Panc1 (cell line): ENCODE measurements at regions not wholly inside any gene's neighbourhood (a gene's known extent, or its start where the extent isn't known, plus 50 kb on each side); places are given as distances from the start of the nearest gene placed in this dataset.

Source experiments
- POLR2AphosphoS5 ChIP-seq: IDR thresholded peaks from 2 replicates; pipeline ENCODE4 v1.6.1; 2012; ENCODE audit warnings: mild to moderate bottlenecking, low read depth, low read length, moderate library complexity
- TF ChIP-seq, protein P1 (sequence below): fragments of 450-650 bp; IDR thresholded peaks from 2 replicates; pipeline ENCODE4 v1.5.1; 2017; ENCODE audit warnings: mild to moderate bottlenecking
- TF ChIP-seq, protein P2 (sequence below), 2 experiments: IDR thresholded peaks; 2 replicates each; pipeline ENCODE4 v1.6.1; 2011 to 2012; ENCODE audit warnings: low read depth in 2 of 2, control low read depth in 1 of 2, low read length in 1 of 2, mild to moderate bottlenecking in 1 of 2, moderate library complexity in 1 of 2; ENCODE audit not compliant: insufficient read depth in 1 of 2

DNA sequence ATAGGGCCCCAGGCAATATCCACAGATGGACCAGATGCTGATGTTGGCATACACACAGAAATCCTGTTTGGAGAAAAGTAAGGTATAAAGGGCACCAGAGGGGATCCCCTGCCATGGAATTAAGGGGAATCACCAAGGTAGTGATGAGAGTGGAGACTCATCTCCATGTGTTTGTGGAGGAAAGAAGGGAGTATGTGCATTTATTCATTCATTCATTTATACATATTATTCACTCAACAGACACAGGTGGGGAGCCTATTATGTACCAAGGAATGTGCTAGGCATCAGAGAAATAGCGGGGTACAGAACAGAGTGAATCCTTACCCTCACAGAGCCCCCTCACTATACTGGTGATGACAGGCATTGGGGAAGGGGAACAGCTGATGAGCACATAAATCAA lies 116.8 kb upstream of the IL12B start:
- TF ChIP-seq, protein P1, sequence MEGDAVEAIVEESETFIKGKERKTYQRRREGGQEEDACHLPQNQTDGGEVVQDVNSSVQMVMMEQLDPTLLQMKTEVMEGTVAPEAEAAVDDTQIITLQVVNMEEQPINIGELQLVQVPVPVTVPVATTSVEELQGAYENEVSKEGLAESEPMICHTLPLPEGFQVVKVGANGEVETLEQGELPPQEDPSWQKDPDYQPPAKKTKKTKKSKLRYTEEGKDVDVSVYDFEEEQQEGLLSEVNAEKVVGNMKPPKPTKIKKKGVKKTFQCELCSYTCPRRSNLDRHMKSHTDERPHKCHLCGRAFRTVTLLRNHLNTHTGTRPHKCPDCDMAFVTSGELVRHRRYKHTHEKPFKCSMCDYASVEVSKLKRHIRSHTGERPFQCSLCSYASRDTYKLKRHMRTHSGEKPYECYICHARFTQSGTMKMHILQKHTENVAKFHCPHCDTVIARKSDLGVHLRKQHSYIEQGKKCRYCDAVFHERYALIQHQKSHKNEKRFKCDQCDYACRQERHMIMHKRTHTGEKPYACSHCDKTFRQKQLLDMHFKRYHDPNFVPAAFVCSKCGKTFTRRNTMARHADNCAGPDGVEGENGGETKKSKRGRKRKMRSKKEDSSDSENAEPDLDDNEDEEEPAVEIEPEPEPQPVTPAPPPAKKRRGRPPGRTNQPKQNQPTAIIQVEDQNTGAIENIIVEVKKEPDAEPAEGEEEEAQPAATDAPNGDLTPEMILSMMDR: no peak
- TF ChIP-seq POLR2AphosphoS5: no peak
- TF ChIP-seq, protein P2, sequence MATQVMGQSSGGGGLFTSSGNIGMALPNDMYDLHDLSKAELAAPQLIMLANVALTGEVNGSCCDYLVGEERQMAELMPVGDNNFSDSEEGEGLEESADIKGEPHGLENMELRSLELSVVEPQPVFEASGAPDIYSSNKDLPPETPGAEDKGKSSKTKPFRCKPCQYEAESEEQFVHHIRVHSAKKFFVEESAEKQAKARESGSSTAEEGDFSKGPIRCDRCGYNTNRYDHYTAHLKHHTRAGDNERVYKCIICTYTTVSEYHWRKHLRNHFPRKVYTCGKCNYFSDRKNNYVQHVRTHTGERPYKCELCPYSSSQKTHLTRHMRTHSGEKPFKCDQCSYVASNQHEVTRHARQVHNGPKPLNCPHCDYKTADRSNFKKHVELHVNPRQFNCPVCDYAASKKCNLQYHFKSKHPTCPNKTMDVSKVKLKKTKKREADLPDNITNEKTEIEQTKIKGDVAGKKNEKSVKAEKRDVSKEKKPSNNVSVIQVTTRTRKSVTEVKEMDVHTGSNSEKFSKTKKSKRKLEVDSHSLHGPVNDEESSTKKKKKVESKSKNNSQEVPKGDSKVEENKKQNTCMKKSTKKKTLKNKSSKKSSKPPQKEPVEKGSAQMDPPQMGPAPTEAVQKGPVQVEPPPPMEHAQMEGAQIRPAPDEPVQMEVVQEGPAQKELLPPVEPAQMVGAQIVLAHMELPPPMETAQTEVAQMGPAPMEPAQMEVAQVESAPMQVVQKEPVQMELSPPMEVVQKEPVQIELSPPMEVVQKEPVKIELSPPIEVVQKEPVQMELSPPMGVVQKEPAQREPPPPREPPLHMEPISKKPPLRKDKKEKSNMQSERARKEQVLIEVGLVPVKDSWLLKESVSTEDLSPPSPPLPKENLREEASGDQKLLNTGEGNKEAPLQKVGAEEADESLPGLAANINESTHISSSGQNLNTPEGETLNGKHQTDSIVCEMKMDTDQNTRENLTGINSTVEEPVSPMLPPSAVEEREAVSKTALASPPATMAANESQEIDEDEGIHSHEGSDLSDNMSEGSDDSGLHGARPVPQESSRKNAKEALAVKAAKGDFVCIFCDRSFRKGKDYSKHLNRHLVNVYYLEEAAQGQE (IDR thresholded peaks at IDR 0.05; ENCODE audit: insufficient read depth in 1 of 2, low read depth in 2 of 2, low read length in 1 of 2): no peak
